ENCODE measurements at regions not wholly inside any gene's neighbourhood (a gene's known extent, or its start where the extent isn't known, plus 50 kb on each side); places are given as distances from the start of the nearest gene placed in this dataset.

DNA sequence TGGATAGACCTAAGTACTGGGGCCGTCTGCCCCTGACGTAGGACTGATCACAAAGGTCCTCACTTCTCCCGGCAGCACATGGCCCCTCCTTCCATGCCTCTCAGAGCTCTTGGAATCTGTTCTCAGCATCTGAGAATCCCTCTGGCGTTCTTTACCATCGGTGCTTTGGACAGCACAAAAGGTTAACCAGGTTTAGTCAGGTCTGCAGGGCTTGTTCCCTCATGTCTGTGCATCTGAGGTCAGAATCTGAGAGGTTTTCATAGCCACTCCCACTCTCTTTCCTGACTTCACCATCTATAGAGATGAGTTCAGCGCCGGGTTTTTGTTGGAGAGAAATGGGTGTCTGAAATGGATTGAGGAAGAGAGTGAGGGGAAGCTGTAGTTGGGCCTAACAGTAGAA, 130.0 kb upstream of the ARHGAP5 start:
- TF ChIP-seq, protein P1, sequence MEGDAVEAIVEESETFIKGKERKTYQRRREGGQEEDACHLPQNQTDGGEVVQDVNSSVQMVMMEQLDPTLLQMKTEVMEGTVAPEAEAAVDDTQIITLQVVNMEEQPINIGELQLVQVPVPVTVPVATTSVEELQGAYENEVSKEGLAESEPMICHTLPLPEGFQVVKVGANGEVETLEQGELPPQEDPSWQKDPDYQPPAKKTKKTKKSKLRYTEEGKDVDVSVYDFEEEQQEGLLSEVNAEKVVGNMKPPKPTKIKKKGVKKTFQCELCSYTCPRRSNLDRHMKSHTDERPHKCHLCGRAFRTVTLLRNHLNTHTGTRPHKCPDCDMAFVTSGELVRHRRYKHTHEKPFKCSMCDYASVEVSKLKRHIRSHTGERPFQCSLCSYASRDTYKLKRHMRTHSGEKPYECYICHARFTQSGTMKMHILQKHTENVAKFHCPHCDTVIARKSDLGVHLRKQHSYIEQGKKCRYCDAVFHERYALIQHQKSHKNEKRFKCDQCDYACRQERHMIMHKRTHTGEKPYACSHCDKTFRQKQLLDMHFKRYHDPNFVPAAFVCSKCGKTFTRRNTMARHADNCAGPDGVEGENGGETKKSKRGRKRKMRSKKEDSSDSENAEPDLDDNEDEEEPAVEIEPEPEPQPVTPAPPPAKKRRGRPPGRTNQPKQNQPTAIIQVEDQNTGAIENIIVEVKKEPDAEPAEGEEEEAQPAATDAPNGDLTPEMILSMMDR (IDR thresholded peaks at IDR 0.05; ENCODE audit: control insufficient read depth, insufficient read depth, low read depth, low read length, missing control alignments): no peak
- H3K4me3 ChIP-seq (ENCODE audit: control insufficient read depth, low read depth, low read length): no peak overlapping the region
- no peak for DNase-seq (ENCODE audit: low read depth)

DNA sequence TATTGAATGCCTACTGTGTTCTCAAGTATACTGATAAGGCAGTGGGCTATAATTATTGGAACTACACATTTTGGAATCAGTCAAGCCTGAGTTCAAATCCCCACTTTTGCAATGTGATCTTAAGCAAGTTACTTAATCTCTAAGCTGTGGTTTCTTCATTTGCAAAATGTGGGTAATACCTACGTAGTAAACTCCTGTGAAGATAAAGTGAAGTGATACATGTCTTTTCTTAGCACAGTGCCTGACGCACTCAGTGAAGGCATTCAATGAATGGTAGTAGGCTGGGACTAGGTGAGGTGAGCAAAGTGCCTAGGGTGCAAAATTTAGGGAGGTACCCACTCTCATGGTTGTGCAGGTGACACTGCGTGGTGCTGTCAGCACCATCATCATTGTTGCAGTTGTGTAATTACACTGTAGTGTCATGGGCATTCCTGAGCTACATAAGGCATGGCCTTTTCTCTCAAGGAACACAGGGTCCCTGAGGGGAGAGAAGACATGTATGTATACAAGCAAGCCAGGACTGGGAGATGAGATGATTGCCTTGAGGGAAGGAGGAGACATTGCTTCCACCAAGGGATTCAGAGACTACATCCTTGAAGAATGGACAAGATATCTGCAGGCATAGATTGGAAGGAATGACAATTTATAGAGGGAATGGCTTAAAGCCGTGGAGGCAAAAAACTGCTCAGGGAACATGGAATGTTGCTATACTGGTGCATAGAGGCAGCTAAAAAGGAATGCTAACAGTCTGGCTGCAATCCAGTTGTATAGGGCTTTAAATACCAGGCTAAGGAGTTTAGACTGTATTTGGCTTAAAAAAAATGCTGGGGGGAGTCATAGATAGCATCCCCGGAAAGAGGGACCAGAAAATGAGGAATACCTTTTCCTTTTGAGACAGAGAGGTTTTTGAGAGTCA, 129.2 kb upstream of the ARHGAP5 start:
- DNase-seq (ENCODE audit: low read depth): no peak
- TF ChIP-seq, protein P1 (IDR thresholded peaks at IDR 0.05; ENCODE audit: control insufficient read depth, insufficient read depth, low read depth, low read length, missing control alignments): no peak
- H3K4me3 ChIP-seq (ENCODE audit: control insufficient read depth, low read depth, low read length): no peak overlapping the region

DNA sequence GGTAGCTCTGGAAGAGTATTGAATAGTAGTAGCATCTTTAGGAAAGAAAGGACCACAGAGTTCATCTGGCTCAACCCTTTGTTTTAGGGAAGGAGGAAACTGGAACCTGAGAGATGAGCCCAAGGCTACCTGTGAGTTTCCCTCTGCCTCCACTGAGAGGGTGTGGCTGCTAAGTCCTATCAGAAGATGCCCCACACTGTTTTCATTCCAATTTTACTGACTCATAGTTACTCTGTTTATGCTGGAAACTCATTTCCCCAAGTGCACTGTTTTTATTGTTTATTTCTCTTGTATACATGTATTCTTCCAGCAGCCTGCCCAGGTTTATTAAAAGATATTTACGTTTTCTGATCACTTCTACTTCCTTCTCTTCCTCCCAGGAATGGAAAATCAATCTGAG, 127.4 kb upstream of the ARHGAP5 start:
- DNase-seq (ENCODE audit: low read depth): no peak
- TF ChIP-seq, protein P1 (IDR thresholded peaks at IDR 0.05; ENCODE audit: control insufficient read depth, insufficient read depth, low read depth, low read length, missing control alignments): no peak
- no peak overlapping the region for H3K4me3 ChIP-seq (ENCODE audit: control insufficient read depth, low read depth, low read length)

DNA sequence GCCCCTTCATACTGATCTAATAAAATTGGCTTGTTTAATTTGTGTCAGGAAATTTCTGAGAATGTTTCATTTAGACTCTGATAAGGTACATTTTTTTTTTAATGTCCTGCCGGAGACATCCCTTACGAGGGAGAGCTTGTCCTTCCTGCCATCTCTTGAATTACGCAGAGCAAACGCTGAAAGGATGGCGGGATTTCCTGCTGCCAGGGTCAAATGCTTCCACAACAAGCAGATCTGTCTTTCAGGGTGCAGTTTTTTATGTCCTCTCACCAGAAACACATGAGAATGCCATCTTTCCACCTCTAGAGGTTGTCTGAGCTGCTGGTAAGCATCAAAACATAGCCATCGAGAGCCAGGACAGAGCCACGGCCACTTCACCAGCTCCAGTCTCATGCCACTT, 126.8 kb upstream of the ARHGAP5 start:
- DNase-seq (ENCODE audit: low read depth): no peak
- TF ChIP-seq, protein P1 (IDR thresholded peaks at IDR 0.05; ENCODE audit: control insufficient read depth, insufficient read depth, low read depth, low read length, missing control alignments): no peak
- no peak overlapping the region for H3K4me3 ChIP-seq (ENCODE audit: control insufficient read depth, low read depth, low read length)

DNA sequence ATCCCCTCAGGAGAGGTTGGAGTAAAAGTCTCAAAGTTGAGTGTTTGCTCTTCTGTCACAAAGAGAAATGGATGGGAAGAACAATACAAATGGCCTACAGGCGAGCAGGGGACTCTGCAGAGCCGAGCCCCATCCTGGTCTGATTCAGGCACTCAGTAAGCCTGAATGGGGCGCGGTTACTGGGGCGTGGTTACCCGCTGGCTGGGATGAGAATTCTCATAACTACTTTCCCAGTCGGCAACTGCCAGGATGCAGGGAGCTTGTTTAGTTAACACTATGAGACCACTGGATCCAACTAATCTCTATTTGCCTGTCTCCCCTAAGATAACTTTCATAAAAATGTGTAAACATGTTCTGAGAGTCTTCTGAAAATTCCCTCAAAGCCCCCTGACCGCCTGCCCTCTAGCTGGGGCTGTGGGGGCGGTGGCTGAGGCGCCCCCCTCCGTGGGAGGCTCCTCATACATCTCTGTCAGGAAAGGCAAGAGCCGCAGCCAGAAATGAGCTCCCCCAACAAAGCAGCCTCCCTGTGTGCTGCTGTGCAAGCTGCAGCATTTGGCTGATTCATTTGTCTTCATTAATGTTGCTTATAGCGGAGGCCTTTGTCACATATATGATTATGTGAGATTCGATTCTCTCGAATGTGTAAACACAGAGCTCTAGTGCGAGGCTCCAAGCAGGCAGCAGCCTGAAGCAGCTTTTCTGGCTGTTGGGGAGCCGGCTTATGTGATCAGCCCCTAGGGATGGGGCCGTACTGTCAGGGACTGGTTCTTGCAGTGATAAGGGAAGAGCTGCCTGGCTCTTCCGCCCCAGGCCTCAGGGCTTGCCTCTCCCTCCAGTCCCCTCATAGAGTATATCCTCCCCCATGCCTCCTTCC, 126.1 kb upstream of the ARHGAP5 start:
- TF ChIP-seq, protein P1 (IDR thresholded peaks at IDR 0.05; ENCODE audit: control insufficient read depth, insufficient read depth, low read depth, low read length, missing control alignments): no peak
- DNase-seq (ENCODE audit: low read depth): no peak
- no peak overlapping the region for H3K4me3 ChIP-seq (ENCODE audit: control insufficient read depth, low read depth, low read length)

DNA sequence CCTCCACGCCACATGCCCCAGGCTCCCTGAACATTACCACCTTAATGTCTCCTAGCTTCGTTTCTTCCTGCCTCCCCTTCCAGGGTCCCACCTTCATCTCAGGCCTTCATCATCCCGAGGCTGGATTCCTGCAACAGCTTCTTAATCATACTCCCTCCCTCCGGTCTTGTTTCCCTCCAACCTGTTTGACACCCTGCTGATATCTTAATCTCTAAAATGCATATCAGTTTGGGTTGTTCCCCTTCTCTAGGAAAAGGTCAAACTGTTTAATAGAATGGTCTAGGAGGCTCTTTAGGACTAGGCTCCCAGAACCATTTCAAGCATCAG, 125.5 kb upstream of the ARHGAP5 start:
- no peak for DNase-seq (ENCODE audit: low read depth)
- H3K4me3 ChIP-seq (ENCODE audit: control insufficient read depth, low read depth, low read length): no peak overlapping the region
- TF ChIP-seq, protein P1 (IDR thresholded peaks at IDR 0.05; ENCODE audit: control insufficient read depth, insufficient read depth, low read depth, low read length, missing control alignments): no peak

All from AG09309 (cell line).